G401 (cell line): ENCODE measurements at regions not wholly inside any gene's neighbourhood (a gene's known extent, or its start where the extent isn't known, plus 50 kb on each side); places are given as distances from the start of the nearest gene placed in this dataset.
A peak's percentile ranks its signal among the peaks of the same experiment; 100 is the strongest.
"Not testable (repeated sequence)": the region's sequence is repeated elsewhere in the genome, so short reads cannot be mapped to it uniquely, and the experiment has no call there.

Experiments used
- DNase-seq: peaks from one replicate; pipeline ENCODE4 v3.0.0-alpha.2; 2015; ENCODE audit warnings: low spot score
- in situ Hi-C: cut with HindIII; loops from 2 replicates; pipeline ENCODE4 v1.10.0; 2016; ENCODE audit warnings: low sequenced_read_pairs, mixed read lengths

DNA sequence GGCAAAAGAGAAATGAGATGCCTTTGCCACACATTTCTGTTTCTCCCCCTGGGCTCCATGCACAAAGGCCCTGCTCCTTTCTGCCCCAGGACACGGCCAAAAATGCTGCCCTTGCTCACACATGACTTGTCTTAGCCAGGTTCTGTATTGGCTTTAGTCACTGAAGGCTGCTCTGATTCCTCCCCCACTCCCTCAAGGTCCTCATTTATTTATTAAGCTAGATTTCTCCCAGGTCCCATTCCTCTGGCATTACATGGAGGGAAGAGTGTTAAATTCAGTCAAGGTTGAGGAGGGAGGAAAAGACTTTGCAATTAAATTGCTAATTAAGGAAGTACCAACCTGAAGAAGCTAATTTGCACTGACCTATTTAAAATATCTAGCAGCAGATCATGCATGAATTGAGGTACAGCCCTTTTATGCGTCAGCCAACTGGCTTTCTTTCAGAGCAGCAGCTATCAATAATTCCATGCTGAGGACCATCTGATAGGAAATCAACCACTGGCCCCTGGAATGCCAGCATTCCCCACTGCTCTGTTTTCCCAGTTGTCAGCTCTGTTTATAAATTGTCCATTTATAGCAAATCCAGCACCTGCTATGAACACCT is 81.2 kb upstream of the MAP3K1 start:
- peak; percentile 81 for DNase-seq
- in situ Hi-C loops = no loop called here

DNA sequence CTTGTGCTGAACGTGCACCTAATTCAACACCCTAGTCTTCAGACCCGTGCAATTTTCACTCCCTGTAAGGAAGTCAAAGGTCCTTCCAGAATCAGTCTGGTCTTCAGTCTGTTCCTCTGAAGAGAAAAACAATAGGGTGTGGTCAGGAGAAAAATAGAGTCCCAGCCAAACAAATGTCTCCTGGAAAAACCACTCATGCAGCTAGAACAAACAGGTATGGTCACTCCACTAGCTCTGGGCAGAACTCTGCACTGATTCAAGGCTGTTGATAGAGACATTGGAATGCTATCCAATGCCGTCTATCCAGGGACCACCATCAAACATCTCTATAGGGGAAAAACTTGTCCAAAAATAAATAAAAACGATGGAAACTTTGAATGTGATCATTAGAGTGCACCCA is 81.8 kb upstream of the MAP3K1 start:
- DNase-seq = no peak
- in situ Hi-C loops = no loop called here

DNA sequence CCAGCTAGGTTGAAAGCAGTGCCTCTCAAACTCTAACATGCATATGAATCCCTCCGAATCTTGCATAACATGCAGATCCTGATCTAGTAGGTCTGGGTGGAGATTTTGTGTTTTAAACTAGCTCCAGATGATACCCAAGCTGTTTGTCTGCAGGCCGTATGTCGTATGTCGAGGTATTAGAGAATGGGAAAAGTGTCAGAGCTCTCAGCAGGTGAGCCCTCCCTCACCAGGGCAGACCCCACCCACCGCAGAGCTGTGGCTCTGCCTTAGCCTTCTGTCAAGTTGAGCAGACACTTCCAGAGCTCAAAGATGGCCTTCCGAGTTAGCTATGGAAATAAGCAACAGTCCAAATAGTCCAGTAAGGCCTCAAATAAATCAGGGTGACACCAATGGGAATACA is 83.2 kb upstream of the MAP3K1 start:
- no peak for DNase-seq
- in situ Hi-C loops = no loop called here

DNA sequence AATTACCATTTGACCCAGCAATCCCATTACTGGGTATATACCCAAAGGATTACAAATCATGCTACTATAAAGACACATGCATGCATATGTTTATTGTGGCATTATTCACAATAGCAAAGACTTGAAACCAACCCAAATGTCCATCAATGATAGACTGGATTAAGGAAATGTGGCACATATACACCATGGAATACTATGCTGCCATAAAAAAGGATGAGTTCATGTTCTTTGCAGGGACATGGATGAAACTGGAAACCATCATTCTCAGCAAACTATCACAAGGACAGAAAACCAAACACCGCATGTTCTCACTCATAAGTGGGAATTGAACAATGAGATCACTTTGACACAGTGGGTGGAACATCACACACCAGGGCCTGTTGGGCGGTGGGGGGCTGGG is 83.9 kb upstream of the MAP3K1 start:
- DNase-seq, in situ Hi-C loops: not testable (repeated sequence)

DNA sequence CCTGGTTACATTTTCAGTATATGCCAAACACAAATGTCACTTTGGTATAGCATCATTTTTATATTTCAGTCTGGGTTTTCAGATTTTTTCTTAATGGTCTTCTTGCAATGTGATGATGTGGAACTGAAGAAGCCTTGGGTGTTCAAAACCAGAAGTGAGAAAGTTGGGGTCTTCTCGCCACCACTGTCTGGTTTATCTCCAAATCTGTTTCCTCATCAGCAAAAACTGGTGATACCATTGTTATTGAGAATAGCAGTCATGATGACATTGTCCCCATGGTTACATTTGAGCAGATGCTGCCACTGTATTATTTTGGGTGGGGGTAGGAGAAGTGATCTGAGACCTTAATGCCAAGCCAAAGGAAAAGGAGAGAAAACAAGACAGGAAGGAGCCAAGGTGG is 85.9 kb upstream of the MAP3K1 start:
- in situ Hi-C loops = no loop called here

DNA sequence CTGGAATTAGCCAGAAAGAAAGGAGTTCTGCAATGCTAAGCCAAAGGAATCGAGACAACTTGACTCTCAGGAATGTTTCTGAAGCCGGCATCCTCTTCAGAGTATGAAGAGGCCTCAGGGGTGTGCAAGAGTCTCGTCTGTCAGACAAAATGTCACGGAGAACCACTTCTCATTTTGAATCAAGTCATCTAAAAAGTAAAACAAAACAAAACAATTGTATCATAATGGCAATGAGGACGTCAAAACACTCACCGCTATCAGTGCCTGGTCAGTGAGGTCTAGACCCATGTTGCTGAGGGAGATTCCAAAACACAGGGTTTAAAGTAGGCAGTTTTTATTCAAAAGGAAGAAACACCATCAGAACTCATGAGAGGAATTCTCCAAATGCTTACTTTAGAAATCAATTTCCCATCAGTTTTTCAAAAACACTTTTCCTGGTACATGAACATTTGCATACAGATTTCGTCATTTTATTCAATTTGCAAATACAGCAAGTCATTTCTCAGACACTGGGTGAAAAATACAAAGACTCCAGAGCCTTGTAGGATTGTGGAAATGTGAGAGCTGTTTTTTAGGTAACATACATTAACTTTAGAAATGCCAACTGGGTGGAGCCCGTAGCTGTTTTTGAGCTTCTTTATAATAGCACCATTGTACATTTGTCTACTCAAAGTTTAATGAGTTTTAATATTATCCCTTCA is 89.5 kb upstream of the MAP3K1 start:
- no peak for DNase-seq

More for the DNA sequence above, 85.9 kb upstream of the MAP3K1 start:
- no peak for DNase-seq

DNA sequence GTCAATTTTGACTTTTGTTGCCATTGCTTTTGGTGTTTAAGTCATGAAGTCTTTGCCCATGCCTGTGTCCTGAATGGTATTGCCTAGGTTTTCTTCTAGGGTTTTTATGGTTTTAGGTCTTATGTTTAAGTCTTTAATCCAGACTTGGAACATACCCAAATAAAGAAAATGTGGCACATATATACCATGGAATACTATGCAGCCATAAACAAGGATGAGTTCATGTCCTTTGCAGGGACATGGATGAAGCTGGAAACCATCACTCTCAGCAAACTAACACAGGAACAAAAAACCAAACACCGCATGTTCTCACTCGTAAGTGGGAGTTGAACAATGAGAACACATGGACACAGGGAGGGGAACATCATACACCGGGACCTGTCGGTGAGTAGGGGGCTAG is 90.5 kb upstream of the MAP3K1 start:
- in situ Hi-C loops = not testable (repeated sequence)

More for the DNA sequence above, 89.5 kb upstream of the MAP3K1 start:
- in situ Hi-C loops = no loop called here

DNA sequence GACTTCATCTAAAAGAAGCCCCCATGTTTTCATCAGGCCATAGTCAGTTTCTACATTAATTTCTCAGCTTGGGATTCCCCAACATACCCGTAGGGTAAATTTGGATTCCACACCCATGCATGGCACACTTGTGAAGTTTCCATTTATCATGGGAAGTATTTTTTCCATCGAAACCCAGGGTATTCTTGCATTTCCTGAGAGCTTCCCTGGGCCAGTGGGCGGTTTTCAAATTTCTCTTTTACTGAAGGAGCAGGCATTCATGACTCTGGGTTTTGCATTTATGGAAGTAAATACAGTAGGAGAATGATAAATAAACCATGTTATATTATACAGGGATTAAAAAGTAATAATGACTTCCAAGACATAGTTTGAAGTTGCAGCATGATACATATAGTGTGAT is 93.0 kb upstream of the MAP3K1 start:
- no peak for DNase-seq
- in situ Hi-C loops = no loop called here

More for the DNA sequence above, 90.5 kb upstream of the MAP3K1 start:
- not testable (repeated sequence) for DNase-seq

DNA sequence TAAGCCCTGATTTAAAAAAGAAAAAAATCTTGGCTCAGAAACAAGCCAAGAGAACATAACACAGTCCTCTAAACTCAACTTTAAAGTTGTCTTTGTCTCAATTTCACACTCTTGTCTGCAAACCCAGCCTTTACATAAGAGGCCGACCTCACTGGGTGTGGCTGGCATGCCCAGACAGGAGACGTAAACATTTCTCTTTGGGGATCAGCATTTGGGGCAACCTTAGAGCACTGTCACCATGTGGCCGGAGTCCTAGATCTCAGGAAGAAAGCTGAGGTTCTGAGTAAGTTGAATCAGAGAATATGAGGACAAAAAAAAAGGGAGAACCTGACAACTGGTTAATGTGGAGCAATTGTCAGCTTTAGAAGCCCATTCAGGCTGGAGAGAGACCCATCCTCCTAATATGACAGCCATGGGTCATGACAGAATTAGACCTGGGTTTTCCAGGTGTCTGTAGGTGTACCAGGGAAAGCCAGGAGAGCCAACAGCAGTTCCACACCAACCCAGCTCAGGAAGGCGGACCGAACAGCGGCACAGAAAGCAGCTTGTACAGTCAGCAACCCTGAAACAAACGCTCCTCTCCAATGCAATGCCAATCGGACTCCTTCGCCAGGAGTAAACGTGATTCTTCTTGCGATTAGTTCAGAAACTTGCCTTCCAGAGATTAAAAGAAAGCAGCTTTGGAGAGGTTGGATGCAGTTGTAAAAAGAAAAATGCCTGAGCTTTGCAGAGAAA is 97.9 kb upstream of the MAP3K1 start:
- no peak for DNase-seq
- in situ Hi-C loops = no loop called here

DNA sequence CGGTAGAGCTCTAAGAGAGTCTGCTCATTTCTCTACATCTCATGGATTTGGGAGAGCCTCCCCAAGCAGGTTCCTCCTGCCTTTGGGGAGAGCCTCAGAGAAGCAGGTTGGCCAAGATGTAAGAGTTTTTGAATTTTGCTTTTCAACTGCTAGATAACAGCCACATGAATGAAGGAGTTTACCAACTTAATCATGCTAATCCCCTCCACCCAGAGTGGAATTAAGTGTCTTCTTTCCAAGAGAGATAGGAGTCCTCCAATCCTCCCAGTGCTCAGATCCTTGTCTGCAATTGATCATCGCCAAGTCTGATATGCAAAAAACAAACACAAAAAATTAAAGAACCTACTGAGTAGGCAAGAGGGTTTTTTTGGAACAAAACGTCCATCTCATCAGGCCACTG is 99.4 kb upstream of the MAP3K1 start:
- in situ Hi-C loops = no loop called here
- no peak for DNase-seq

DNA sequence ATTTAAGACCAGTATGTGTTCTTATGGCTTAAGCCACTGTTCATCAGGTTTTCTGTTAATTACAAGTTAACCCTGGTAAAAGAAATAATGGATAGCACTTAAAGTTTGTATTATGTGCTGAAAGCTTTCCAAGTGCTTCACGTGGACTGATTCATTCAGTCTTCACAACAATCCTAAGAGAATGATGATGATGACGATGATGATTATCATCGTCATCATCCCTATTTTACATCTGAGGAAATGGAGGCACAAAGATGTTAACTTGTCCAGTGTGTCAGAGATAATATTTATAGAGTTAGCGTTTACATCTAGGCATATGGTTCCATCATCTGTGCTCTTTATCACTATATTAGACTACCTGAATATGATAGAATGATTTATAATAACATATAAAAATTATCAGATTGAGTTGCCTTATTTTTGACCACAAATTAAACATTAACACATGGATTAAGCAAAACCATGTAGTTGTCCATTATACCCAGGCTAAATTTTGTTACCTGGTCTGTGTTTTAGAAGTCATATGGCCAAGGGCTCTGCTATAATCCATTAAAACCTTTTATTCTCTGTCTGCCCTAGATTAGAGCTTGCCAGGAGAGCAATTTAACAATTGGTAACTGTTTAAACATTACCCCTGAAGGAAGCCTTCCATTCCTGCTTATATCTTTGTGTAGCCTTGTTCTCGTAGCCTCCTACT is 102.3 kb upstream of the MAP3K1 start:
- in situ Hi-C loops = no loop called here
- DNase-seq = no peak

DNA sequence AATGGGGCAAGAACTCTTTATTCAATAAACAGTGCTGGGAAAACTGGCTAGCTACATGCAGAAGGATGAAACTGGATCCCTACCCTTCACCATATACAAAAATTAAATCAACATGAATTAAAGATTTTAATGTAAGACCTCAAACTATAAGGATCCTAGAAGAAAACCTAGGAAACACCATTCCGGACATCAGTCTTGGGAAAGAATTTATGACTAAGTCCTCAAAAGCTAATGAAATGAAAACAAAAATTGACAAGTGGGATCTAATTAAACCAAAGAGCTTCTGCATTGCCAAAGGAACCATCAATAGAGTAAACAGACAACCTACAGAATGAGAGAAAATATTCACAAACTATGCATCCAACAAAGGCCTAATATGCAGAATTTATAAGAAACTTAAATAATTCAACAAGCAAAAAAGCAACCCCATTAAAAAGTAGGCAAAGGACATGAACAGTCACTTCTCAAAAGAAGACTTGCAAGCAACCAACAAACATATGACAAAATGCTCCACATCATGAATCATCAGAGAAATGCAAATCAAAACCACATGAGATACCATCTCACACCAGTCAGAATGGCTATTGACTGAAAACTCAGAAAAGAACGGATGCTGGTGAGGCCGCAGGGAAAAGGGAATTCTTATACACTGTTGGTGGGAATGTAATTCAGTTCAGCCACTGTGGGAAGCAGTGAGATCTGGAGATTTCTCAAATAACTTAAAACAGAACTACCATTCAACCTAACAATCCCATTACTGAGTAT is 104.3 kb upstream of the MAP3K1 start:
- in situ Hi-C loops = no loop called here
- DNase-seq = no peak

DNA sequence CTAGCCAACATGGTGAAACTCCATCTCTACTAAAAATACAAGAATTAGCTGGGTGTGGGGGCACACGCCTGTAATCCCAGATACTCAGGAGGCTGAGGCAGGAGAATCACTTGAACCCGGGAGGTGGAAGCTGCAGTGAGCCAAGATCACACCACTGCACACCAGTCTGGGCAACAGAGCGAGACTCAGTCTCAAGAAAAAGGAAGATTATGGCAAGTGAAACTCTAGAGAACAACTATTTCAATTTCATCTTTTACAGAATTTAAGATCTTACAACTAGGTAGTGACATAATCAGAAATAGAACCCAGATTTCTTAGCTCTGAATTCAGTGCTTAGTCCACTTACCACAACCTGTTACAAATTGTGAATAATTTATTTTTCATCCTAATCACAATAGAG is 108.8 kb upstream of the MAP3K1 start:
- in situ Hi-C loops = no loop called here
- no peak for DNase-seq

DNA sequence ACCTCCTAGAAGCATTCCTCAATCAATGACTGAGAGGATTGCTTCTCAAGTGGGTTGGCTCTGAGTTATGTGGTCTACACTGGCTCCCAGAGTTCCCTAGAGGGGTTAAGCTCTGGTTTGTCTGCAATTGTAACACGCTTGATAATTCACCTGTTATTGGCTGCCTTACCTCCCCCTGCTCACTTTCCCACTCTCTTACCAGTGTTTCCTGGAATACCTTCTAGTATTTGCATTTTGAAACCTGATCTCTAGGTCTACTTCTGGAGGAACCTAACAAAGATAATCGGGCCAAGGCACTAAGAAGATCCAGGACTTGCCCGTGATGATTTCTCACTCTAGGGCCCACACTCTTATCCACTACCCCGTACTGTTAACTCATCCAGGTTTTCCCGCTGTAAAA is 110.1 kb upstream of the MAP3K1 start:
- DNase-seq = no peak
- in situ Hi-C loops = no loop called here

DNA sequence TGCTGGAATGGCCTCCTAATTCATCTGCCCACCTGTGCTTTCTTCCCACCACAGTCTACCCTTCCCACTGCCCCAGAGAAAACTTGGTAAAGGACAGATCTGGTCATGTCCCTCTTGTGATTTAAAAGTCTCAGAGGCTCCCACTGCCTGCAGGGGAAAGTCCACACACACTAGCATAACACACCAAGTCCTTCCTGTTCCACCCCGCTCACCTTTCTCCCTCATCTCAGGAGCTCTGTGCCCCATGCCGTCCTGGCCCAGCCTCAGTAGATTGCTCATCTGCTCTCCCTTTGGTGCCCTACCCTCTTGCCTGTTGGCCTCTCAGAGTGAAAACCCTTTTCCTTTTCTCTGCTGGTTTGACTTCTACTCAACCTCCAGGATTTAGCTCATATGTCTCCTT is 111.4 kb upstream of the MAP3K1 start:
- in situ Hi-C loops = no loop called here
- no peak for DNase-seq

DNA sequence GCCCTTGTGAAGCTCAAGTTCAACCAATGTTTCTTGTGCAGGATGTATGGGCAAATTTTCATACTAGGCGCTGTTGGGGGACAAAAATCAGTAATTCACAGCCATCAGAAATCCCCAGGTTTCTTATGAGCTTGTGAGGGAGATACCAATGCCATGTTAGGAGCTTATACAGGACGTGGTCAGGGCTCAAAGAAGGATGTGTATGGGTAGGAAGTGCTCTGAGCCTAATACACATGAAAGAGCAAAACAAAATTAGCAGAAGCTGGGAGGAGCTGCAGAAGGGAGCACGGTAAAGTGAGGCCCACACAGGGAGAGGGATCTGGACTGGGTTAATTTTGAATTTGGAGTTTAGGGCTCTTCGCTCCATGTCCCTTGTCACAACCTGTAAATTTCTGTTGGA is 114.6 kb upstream of the MAP3K1 start:
- DNase-seq = no peak
- in situ Hi-C loops = no loop called here

DNA sequence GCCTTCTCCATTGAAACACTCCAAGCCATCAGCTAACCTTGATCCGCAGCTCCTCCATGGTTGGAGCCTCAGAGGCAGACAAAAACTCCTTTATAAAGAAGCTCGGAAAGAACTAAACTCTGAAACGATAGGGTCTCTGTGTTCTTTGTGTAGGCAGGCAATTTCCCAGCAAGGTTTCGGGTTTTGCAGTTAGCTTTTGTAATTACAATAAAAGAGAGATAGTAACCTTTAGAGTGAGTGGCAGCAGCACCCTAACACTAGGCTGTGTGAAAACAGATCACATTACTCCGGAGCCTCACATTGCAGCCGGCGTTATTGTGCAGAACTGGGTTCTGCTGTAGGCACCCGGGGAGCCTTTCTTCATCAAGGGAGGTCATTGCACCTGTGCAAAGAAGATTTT is 115.8 kb upstream of the MAP3K1 start:
- in situ Hi-C loops = no loop called here

DNA sequence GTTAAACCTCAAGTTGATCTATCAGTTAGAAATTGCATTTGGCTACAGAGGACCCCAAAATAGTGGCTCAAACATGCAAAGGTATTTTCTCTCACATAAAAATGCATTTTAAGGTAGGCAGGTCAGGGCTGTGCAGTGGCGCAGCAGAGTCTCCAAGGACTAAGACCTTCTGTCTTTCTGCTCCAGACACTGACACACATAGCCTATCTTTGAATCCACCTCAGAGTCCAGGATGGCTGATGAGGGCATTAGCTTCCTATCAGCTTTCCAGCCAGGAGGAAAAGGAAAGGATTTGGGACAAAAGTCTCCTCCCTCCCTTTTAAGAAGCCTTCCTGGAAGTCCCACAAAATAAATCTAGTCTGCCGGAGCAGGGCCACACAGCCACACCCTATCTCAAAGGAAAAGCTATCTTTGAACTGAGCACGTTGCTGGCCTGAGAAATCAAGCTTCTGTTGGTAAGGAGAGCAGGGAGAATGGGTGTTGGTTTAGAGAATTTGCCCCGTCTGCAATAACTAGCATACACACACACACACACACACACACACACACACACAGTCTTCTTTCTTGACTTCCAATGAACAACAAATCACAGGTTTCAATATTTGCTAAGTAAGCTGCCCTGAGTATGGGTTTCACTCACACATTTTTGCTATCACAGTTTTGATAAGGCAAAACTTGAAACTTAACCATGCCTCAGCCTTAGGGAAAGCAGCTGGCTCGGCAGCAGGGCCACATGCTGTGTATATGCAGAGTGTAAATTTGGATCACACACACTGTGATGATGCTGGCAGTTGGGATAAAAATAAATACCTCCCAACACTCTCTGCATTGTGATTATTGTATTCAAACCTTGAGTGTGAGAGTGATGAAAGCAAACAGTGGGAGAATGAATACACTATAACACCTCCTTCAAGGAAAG is 116.6 kb upstream of the MAP3K1 start:
- peak; percentile 25 for DNase-seq
- in situ Hi-C loops = no loop called here

More for the DNA sequence above, 115.8 kb upstream of the MAP3K1 start:
- no peak for DNase-seq
